DMS153 (cell line): ENCODE measurements at regions not wholly inside any gene's neighbourhood (a gene's known extent, or its start where the extent isn't known, plus 50 kb on each side); places are given as distances from the start of the nearest gene placed in this dataset.

Experiments
- DNase-seq: peaks from one replicate; lab custom pipeline; 2025; lab: John Stamatoyannopoulos, UW

- no peak for DNase-seq
Measured at GRCh38 chr12:114981036-114981435, 297.1 kb upstream of the TBX3 start.

DNA sequence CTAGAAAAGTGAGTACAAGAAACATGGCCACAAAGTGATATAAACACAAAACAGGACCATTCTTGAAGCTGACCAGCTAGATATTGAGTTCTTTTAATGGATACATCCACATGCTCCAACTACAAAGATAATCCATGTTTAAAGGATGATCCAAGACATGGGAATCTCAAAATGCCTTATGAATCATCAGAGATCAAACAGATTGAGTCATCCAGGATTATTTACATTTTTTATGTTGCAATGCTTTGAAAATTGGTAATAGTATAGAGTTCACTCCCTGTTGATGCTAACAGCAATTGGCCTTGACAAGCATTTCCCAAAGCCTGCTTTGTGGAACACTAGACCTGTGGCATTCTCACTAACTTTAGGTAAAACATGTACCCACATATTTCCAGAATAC lies 293.0 kb upstream of the TBX3 start:
- no peak for DNase-seq

- no peak for DNase-seq
Measured at GRCh38 chr12:114976372-114976771, 292.4 kb upstream of the TBX3 start.

- DNase-seq, result no peak
Measured at GRCh38 chr12:114975640-114976310, 291.8 kb upstream of the TBX3 start.

DNA sequence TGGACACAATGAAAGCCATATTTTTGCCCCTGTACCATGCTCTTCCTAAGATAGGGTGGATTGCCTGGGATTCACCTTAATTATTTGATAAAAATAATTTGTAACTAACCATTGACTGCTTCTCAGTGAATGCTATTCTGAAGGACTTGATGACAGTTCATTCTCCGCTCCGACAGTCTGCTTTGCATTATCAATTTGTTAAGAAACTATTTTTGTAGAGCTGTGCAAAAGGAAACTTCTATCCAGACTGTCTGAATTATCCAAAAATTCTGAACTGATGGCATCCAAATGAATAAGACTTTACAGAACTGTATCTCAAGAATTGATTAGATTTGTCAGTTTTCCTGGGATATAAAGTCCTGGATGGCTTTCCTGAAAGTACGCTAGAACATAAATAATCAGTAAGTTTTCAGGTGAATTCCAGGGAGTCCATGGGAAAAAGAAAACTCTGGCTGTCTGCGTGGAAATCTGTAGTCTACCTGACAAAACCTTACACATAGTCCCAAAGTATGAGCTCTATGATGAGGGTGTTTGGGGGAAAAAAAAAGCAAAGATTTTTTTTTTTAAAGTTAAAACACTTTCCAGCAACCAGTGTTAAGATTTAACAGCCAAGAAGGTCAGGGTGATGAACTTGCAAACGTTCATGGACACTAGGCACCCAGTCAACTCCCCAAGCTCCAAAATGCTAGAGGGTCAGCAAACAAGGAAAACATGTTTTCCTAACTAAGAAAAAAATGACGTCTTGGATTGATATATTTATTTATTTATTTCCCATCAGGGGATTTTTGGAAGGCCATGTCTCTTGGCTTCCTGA lies 291.1 kb upstream of the TBX3 start:
- no peak for DNase-seq

- DNase-seq, result no peak
Measured at GRCh38 chr12:114974333-114974732, 290.4 kb upstream of the TBX3 start.

- DNase-seq, result no peak
Measured at GRCh38 chr12:114968727-114969126, 284.8 kb upstream of the TBX3 start.

DNA sequence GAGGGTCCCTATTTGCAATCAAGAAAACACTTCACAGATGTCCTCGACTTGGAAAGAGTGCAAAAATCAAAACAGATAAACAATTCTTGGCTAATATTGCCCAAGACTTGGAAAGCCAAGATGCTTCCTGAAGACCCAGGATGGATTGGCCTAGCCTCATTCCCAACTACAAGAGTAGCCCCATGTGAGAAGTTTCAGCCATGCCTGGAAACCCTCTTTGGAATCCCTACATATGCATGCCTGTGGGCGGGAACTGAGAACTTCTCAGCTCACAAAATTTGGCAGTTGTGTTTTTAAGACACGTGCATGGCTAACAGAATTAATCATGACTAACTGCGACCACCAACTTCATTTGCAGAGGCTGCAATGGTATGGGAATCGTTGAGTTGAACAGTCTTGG lies 283.2 kb upstream of the TBX3 start:
- no peak for DNase-seq

GRCh38 chr12:114964841-114965240 lies 280.9 kb upstream of the TBX3 start:
- no peak for DNase-seq

DNA sequence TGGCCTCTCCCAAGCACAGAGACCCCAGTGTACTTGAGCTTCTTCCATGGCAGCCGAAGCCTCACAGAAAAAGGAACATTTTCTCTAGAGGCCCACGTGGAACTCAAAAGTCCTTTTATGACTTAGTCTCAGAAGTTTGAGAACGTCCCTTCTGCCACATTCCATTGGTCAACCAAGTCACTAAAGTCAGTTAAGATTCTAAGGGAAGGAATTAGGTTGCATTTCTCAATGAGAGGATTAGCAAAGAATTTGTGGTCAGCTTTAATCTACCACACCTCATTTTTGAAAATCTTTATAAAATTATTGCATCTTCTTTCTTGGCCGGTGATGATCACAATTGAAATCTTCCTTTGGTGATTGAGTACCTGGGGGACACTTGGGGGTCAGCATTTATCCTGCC lies 279.9 kb upstream of the TBX3 start:
- DNase-seq, result no peak

GRCh38 chr12:114961491-114961890 lies 277.5 kb upstream of the TBX3 start:
- no peak for DNase-seq

DNA sequence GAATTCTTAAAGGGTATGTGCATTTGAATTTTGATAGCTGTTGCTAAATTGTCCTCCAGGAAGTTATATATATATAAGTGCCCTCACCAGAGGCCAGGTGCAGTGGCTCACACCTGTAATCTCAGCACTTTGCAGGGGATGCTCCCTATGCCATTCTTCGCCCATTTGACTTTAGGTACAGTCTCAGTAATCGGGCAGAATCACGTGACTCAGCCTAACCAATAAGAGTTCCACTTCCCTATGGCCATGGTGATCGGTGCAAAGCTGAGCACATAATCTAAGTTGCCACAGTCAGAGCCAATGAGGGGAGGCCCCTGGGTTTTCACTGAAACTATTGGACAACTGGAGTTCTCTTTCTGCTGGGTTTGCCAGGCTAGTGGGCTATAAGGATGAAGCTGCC lies 274.6 kb upstream of the TBX3 start:
- DNase-seq, result no peak

DNA sequence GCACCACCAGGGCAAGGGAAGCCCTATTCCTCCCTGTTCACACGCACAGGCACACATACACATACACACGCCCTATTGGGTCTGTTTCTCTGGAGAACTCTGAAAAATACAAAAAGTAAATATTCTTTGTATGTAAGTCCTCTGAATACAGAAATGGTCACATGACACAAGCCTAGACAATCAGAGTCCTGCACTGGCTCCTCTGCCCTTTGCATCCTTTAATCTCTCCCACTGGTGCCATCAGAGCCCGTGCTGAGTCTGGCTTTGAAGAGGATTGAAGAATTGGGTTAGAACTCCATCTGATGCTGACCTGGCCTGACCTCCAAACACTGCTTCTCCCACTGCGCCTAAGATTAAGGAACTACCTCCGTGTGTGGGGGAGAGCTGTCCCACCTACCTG lies 273.2 kb upstream of the TBX3 start:
- no peak for DNase-seq

- DNase-seq, result no peak
Measured at GRCh38 chr12:114955414-114956014, 271.5 kb upstream of the TBX3 start.

DNA sequence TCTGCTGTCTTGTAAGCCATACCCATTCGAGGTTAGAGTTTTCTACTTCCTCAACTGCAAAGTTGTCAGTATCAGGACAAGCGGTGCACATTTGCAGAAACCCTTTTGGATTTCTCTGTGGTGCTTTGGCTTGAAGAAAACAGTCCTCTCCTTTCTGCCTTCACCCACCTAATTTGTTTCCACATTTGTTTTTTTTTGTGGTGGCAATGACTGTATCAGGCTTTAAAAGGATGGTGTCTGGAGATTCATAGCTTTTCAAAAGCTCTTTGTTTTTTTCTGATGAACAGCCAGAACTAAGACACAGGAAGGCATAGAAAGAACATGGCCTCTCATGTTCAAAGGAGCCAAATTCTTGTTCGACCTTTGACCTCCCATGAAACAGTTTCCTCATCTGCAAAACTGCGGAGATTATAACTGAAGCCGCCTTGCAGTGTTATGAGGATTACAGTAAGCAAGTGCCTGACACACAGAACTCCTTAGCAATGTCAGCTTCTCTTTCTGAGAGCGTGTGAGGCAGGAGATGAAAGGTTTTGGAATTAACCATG lies 270.6 kb upstream of the TBX3 start:
- DNase-seq, result no peak

- DNase-seq, result no peak
Measured at GRCh38 chr12:114952573-114953271, 268.7 kb upstream of the TBX3 start.

GRCh38 chr12:114949058-114949820 lies 265.3 kb upstream of the TBX3 start:
- DNase-seq, result peak; percentile 39

GRCh38 chr12:114945351-114945750 lies 261.4 kb upstream of the TBX3 start:
- DNase-seq, result no peak

- no peak for DNase-seq
Measured at GRCh38 chr12:114944736-114945135, 260.8 kb upstream of the TBX3 start.

DNA sequence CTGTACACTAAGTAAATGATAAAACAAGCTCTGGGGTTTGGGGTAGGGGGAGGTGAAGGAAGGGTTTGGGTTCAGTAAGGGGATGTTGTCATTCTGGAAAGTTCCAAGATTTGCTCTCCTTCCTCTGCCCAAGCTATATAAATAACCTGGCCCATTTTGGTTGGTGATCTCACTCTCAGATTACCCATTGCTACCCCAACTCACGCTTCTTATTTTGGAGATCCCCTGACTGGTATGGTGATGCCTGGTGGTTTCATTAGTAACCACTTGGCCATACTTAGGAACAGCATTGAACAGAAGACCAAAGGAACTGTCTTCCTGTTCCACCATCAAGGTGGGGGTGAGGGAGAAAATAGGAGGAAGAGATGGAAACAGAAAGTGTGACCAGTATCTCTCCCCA lies 259.6 kb upstream of the TBX3 start:
- DNase-seq, result no peak

DNA sequence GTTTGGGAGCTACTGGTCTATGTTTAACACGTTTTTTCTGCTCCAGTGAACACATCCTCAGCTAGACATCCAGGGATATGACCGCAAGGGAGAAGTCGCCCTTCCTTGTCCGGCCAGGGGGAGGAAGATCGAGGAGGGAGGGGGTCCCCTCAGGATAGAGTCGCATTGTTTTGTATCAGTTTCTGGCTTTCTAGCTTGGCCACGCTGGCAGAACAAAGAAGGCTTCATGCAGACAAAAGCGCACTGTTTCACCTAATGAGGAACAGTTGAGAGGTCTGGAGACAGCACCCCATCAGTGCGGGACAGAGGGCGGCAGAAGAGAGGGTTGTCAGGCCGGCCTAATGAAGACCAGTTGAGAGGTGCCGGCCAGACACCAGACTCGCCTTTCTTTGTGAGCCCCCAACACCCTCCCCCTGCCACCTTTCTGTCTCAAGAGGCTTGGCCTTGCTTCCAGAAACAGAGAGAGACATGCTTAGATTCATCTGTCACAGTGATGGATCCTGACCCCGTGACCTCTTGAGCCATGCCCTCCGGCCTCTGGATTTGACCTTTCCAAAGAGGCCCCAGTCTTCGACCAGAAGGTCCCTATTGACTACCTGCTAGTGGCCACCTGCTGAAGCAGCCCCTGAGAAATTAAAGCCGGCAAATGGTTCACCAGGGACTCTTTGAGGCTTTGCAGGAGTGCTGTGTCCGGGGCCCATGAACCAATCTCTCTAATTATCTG lies 254.7 kb upstream of the TBX3 start:
- DNase-seq, result no peak
